PFSK-1 (cell line): ENCODE measurements at regions not wholly inside any gene's neighbourhood (a gene's known extent, or its start where the extent isn't known, plus 50 kb on each side); places are given as distances from the start of the nearest gene placed in this dataset.

ENCODE experiments used
- POLR2AphosphoS5 ChIP-seq: IDR thresholded peaks from 2 replicates; pipeline ENCODE4 v1.6.1; 2012; ENCODE audit warnings: low read depth, mild to moderate bottlenecking, control low read depth, low read length, moderate library complexity
- REST ChIP-seq, 2 experiments: IDR thresholded peaks; 2 replicates each; pipeline versions ENCODE4 v1.6.1 to v1.8.0; 2011 to 2012; ENCODE audit warnings: low read depth in 2 of 2, low read length in 2 of 2, control low read depth in 1 of 2, inconsistent platforms in 1 of 2, mild to moderate bottlenecking in 1 of 2, moderate library complexity in 1 of 2; ENCODE audit not compliant: insufficient read depth in 1 of 2

- TF ChIP-seq REST (IDR thresholded peaks at IDR 0.05; ENCODE audit: insufficient read depth in 1 of 2, low read depth in 2 of 2, low read length in 2 of 2) (no peak), POLR2AphosphoS5 (no peak)
Observed at GRCh38 chr10:89869592-89870156, 168.3 kb downstream of the KIF20B start.
